Breast epithelium (tissue), 4 donors: ENCODE measurements at regions not wholly inside any gene's neighbourhood (a gene's known extent, or its start where the extent isn't known, plus 50 kb on each side); places are given as distances from the start of the nearest gene placed in this dataset.

Source experiments
- DNase-seq, 2 donors: peaks; one replicate each; pipeline ENCODE4 v3.0.0-alpha.2; 2019; ENCODE audit warnings: low spot score in 2 of 2
- H3K27ac ChIP-seq, 2 donors: fragments of 200-600 bp; sonication (generic) in 1 of 2; one replicate each; pipeline ENCODE4 v1.5.1; 2016 to 2019; ENCODE audit warnings: mild to moderate bottlenecking in 1 of 2
- H3K27me3 ChIP-seq, 2 donors: fragments of 200-600 bp; sonication (generic) in 1 of 2; one replicate each; pipeline versions ENCODE4 v1.5.1 to v1.6.0; 2017 to 2019; ENCODE audit warnings: control low read depth in 1 of 2, mild to moderate bottlenecking in 1 of 2
- H3K36me3 ChIP-seq: fragments of 200-600 bp; one replicate; pipeline ENCODE4 v1.5.1; 2019
- H3K4me1 ChIP-seq, 2 donors: fragments of 200-600 bp; sonication (generic); one replicate each; pipeline ENCODE4 v1.5.1; 2016 to 2019; ENCODE audit warnings: control low read depth in 1 of 2
- H3K4me3 ChIP-seq, 3 donors: fragments of 200-600 bp; sonication (generic); 1 replicate in 2 of 3; 2 replicates in 1 of 3; pipeline ENCODE4 v1.5.1; 2016 to 2019; ENCODE audit warnings: mild to moderate bottlenecking in 3 of 3, moderate library complexity in 2 of 3
- H3K9me3 ChIP-seq, 2 donors: fragments of 200-600 bp; sonication (generic) in 1 of 2; one replicate each; pipeline ENCODE4 v1.5.1; 2016 to 2019; ENCODE audit warnings: control low read depth in 1 of 2
- POLR2A ChIP-seq: fragments of 450-650 bp; IDR thresholded peaks from one replicate; pipeline ENCODE4 v1.6.1; 2016; ENCODE audit warnings: antibody characterized with exemption, mild to moderate bottlenecking, moderate library complexity
- POLR2AphosphoS5 ChIP-seq, 3 donors: sonication (generic); formaldehyde crosslinking; IDR thresholded peaks; one replicate each; pipeline ENCODE4 v1.6.1; 2017; ENCODE audit warnings: antibody characterized with exemption in 3 of 3
- intact Hi-C: fragments of 100-400 bp; cut with DNase I; formaldehyde crosslinking; loops from one replicate; pipeline ENCODE4 v1.15.1; 2023; ENCODE audit warnings: low total_unique reads
- TF ChIP-seq, protein P1 (sequence below), 3 donors: fragments of 450-650 bp; IDR thresholded peaks; one replicate each; pipeline ENCODE4 v1.5.1; 2016 to 2017; ENCODE audit warnings: antibody characterized with exemption in 3 of 3, mild to moderate bottlenecking in 3 of 3, moderate library complexity in 3 of 3

DNA sequence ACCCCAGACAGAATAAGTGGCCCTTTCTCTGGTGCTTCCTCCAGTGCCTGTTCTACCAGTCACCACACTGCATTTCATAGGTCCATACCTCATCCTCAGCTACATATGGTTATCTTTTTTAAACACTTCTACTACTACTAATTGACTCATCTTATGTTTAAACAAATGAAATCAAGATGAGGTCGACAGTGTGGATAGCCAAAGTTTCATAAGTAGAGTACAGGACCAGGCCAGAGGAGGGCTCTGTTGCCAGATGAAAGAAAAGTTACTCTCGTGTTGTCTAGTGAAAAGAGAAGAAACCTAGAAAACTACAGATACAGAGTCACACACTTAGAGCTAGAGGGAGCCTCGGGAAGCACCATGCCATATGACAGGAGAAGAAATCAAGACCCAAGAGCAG lies 296.1 kb downstream of the VPS13C start:
- no peak overlapping the region for H3K4me3 ChIP-seq
- H3K9me3 ChIP-seq = no peaks in the 10 kb centered on the region
- H3K27me3 ChIP-seq = no peaks in the 10 kb centered on the region
- H3K27ac ChIP-seq = no peak overlapping the region
- H3K4me1 ChIP-seq = no peaks in the 10 kb centered on the region
- H3K36me3 ChIP-seq = no peaks in the 10 kb centered on the region
- no peak for DNase-seq
- TF ChIP-seq, protein P1, sequence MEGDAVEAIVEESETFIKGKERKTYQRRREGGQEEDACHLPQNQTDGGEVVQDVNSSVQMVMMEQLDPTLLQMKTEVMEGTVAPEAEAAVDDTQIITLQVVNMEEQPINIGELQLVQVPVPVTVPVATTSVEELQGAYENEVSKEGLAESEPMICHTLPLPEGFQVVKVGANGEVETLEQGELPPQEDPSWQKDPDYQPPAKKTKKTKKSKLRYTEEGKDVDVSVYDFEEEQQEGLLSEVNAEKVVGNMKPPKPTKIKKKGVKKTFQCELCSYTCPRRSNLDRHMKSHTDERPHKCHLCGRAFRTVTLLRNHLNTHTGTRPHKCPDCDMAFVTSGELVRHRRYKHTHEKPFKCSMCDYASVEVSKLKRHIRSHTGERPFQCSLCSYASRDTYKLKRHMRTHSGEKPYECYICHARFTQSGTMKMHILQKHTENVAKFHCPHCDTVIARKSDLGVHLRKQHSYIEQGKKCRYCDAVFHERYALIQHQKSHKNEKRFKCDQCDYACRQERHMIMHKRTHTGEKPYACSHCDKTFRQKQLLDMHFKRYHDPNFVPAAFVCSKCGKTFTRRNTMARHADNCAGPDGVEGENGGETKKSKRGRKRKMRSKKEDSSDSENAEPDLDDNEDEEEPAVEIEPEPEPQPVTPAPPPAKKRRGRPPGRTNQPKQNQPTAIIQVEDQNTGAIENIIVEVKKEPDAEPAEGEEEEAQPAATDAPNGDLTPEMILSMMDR (IDR thresholded peaks at IDR 0.05) = no peak
- TF ChIP-seq POLR2A (no peak), POLR2AphosphoS5 (IDR thresholded peaks at IDR 0.05) (no peak)
- intact Hi-C loops = no loop called here

DNA sequence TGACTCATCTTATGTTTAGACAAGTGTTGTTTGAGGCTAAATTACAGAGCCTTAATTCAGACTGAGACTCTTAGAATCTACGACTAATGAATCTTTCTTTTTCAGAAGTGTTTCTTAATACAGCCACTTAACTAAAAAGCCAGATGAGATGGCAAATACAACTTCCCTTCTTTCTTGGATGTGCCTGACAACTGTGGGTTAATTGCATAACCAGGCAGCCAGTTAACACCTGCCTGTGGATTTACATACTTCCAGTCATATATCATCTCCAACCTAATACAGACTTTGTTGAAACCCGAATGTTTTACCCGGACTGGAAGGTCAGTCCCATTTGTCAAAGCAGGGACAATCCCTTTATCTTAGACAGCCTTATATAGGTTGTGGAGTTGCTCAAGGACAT lies 297.6 kb downstream of the VPS13C start:
- no peaks in the 10 kb centered on the region for H3K27me3 ChIP-seq
- no peaks in the 10 kb centered on the region for H3K9me3 ChIP-seq
- TF ChIP-seq POLR2A (no peak), POLR2AphosphoS5 (IDR thresholded peaks at IDR 0.05) (no peak)
- TF ChIP-seq, protein P1 (IDR thresholded peaks at IDR 0.05) = no peak
- no peak for DNase-seq
- H3K36me3 ChIP-seq = no peaks in the 10 kb centered on the region
- intact Hi-C loops = no loop called here
- no peak overlapping the region for H3K4me3 ChIP-seq
- no peaks in the 10 kb centered on the region for H3K4me1 ChIP-seq
- H3K27ac ChIP-seq = no peak overlapping the region

DNA sequence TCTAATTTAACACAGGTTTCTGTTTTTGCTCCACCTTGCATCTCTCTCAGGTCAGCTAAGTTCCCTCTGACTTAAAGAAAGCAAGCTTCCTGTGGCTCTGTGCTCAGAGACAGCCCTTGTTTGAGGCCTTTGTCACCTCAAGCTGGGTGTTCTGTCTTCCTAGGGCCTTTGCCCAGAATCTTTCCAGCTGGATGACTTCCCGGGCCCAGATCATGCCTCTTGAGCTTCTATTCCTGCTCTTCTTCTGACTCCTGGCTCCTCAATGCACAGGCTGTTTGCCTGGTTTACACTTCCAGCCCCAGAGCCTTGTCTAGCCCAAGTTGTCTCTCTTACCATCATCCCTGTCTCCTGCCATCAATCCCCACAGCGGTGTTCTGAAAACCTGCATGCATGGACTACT lies 300.6 kb downstream of the VPS13C start:
- no peak for DNase-seq

DNA sequence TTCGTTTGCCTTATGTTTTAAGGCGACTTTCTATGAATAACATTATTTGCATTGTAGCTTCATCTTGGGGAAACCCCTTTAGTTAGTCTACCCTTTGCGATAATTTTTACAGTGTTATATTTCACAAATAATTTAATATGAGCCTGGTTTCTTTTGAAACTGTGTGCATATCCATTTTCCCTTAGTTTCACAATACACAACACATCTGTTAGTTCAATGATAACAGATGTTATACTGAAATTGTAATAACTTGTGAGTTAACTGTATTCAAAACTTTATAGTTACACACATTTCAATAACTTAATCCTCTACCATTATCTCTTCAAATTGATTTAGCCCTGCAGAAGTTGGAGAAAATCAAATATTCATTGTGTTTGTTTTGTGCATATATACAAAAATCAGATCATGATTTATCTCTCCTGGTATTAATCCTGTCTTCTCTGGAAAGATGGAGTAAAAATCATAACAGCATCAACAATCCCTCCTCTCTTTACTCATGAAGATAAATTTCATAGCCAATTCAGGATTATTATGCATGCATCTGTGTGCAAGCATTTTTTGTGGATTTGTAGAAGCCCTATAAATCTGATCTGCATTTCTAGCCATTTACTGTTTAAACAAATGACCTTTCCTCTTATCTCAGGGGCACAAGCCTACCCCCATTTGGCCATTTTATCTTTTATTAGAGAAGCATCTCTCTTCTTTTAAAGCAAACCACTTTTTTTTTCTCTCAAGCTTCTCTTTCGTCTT lies 304.0 kb downstream of the VPS13C start:
- TF ChIP-seq, protein P1 (IDR thresholded peaks at IDR 0.05) = no peak
- TF ChIP-seq POLR2AphosphoS5 (IDR thresholded peaks at IDR 0.05) (no peak), POLR2A (no peak)
- H3K27me3 ChIP-seq = no peaks in the 10 kb centered on the region
- no peak for DNase-seq
- H3K36me3 ChIP-seq = no peaks in the 10 kb centered on the region
- no peak overlapping the region for H3K4me3 ChIP-seq
- H3K4me1 ChIP-seq = no peaks in the 10 kb centered on the region
- no peaks in the 10 kb centered on the region for H3K9me3 ChIP-seq
- intact Hi-C loops = no loop called here
- no peak overlapping the region for H3K27ac ChIP-seq

More for the DNA sequence above, 300.6 kb downstream of the VPS13C start:
- Histone ChIP-seq H3K27ac (no peak overlapping the region), H3K9me3 (no peaks in the 10 kb centered on the region), H3K4me1 (no peaks in the 10 kb centered on the region), H3K27me3 (no peaks in the 10 kb centered on the region), H3K4me3 (no peak overlapping the region), H3K36me3 (no peaks in the 10 kb centered on the region)
- TF ChIP-seq POLR2AphosphoS5 (IDR thresholded peaks at IDR 0.05) (no peak), POLR2A (no peak)
- TF ChIP-seq, protein P1 (IDR thresholded peaks at IDR 0.05) = no peak
- intact Hi-C loops = no loop called here

DNA sequence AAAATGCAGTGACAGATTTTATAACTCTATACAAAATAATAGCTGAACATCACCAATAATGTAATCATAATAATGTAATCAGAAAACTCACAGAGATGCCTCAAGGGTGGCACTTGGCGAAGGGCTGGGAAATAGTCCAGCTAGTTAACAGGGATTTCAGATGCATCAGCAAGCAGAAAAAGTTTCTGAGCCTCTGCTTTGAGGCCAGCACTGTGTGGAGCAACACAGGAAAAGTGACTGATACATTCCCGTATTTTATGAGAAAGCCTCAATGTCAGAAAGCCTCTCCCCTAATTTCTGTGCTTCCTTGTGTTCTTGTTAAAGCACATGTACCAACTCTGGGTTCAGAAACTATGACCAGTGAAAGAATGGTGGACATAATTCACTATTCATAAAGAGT lies 304.8 kb downstream of the VPS13C start:
- Histone ChIP-seq H3K27ac (no peak overlapping the region), H3K4me3 (no peak overlapping the region), H3K9me3 (no peaks in the 10 kb centered on the region), H3K27me3 (no peaks in the 10 kb centered on the region), H3K36me3 (no peaks in the 10 kb centered on the region), H3K4me1 (no peaks in the 10 kb centered on the region)
- intact Hi-C loops = no loop called here
- no peak for DNase-seq
- TF ChIP-seq POLR2A (no peak), POLR2AphosphoS5 (IDR thresholded peaks at IDR 0.05) (no peak)
- TF ChIP-seq, protein P1 (IDR thresholded peaks at IDR 0.05) = no peak
